ENCODE measurements at regions not wholly inside any gene's neighbourhood (a gene's known extent, or its start where the extent isn't known, plus 50 kb on each side); places are given as distances from the start of the nearest gene placed in this dataset.

DNA sequence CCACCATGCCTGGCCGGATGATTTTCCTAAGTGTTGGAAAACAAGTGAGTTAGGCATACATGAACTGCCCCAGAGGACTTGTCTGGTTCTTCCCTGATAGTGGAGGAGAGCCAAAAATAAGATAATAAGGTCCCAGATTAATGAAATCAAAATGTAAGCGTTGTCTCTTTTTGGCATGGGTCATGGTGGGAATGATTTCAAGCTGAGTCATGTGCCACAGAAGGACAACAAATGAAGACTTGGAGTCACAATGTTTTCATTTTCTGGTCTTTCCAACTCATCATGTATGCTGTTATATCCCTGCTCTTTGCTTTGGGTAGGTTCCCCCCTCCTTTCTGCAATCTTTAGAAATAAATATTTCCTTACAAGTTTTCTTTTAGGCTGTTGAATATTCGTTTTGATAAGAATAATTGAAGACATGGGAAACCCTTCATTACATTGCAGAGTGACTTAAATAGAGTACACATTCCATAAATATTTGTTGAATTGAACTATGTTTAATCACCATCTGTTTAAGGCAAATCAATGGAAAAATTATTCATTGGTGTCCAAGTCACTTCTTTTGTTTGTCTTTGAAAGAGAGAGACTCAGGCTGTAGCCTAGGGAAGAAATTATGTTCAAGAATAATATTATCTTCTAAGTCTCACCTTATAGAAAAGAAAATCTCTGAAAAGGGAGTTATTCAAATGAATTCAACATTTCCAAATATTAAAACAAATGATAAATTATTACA is 196.3 kb downstream of the CSNK1G3 start:
- Histone ChIP-seq H3K36me3 (no peaks in the 10 kb centered on the region), H3K27me3 (no peaks in the 10 kb centered on the region), H3K27ac (no peak overlapping the region), H3K9me3 (no peaks in the 10 kb centered on the region), H3K4me3 (no peak overlapping the region), H3K4me1 (peaks cover 14% of the 10 kb centered on the region)
- no peak for DNase-seq (ENCODE audit: low spot score in 2 of 2)
- 7% methylated on average over 3 of the region's 3 CpGs for WGBS
- no peak for TF ChIP-seq POLR2A (IDR thresholded peaks at IDR 0.05)
- no peak for TF ChIP-seq EP300 (IDR thresholded peaks at IDR 0.05)
- no peak for TF ChIP-seq POLR2AphosphoS5 (IDR thresholded peaks at IDR 0.05)
- TF ChIP-seq, protein P1, sequence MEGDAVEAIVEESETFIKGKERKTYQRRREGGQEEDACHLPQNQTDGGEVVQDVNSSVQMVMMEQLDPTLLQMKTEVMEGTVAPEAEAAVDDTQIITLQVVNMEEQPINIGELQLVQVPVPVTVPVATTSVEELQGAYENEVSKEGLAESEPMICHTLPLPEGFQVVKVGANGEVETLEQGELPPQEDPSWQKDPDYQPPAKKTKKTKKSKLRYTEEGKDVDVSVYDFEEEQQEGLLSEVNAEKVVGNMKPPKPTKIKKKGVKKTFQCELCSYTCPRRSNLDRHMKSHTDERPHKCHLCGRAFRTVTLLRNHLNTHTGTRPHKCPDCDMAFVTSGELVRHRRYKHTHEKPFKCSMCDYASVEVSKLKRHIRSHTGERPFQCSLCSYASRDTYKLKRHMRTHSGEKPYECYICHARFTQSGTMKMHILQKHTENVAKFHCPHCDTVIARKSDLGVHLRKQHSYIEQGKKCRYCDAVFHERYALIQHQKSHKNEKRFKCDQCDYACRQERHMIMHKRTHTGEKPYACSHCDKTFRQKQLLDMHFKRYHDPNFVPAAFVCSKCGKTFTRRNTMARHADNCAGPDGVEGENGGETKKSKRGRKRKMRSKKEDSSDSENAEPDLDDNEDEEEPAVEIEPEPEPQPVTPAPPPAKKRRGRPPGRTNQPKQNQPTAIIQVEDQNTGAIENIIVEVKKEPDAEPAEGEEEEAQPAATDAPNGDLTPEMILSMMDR (IDR thresholded peaks at IDR 0.05): no peak

DNA sequence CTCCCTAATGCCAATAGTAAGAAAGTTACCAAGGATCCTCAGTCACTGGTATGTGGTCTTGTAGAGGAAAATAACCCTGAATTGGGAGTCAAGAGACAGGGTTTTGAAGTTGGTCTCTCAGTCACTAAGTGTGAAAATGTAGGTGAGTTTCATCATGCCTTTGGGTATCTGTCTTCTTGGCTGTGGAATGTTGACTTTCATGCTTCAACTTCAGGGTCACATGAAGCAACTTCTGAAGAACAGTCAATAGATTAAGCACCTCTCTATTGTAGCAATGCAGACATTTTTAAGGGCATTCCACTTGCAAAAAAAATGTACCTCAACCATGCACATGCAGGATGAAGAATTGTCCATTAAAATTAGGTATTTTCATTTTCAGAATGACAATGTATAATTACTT is 194.6 kb downstream of the CSNK1G3 start:
- DNase-seq (ENCODE audit: low spot score in 2 of 2): no peak
- Histone ChIP-seq H3K9me3 (no peaks in the 10 kb centered on the region), H3K27me3 (no peaks in the 10 kb centered on the region), H3K4me3 (no peak overlapping the region), H3K4me1 (peaks cover 14% of the 10 kb centered on the region), H3K36me3 (no peaks in the 10 kb centered on the region), H3K27ac (no peak overlapping the region)
- no peak for TF ChIP-seq POLR2A (IDR thresholded peaks at IDR 0.05)
- TF ChIP-seq EP300 (IDR thresholded peaks at IDR 0.05): no peak
- no peak for TF ChIP-seq POLR2AphosphoS5 (IDR thresholded peaks at IDR 0.05)
- TF ChIP-seq, protein P1 (IDR thresholded peaks at IDR 0.05): no peak

DNA sequence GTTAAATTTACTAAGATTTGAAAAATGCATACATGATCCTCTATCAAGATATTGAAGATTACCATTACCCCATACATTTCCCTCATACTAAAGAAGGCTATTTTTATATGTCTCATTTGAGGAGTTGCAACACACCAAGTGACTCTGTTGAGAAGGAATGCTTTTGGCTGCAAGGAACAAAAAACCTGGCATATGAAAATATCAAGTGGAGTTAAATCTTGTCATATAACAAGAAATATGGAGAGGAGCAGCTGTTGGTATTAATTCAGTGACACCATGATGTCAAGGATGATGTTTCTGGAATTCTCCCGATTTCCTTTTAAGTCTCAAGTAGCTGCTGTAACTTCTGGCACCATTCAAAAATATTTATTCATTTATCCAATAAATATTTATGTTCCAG is 193.8 kb downstream of the CSNK1G3 start:
- 63% methylated on average over 1 of the region's 1 CpG for WGBS
- Histone ChIP-seq H3K9me3 (no peaks in the 10 kb centered on the region), H3K27me3 (no peaks in the 10 kb centered on the region), H3K27ac (no peak overlapping the region), H3K4me3 (no peak overlapping the region), H3K36me3 (no peaks in the 10 kb centered on the region), H3K4me1 (peaks cover 21% of the 10 kb centered on the region)
- TF ChIP-seq POLR2AphosphoS5 (IDR thresholded peaks at IDR 0.05) (no peak), POLR2A (IDR thresholded peaks at IDR 0.05) (no peak), EP300 (IDR thresholded peaks at IDR 0.05) (no peak)
- TF ChIP-seq, protein P1 (IDR thresholded peaks at IDR 0.05): no peak
- DNase-seq (ENCODE audit: low spot score in 2 of 2): no peak

DNA sequence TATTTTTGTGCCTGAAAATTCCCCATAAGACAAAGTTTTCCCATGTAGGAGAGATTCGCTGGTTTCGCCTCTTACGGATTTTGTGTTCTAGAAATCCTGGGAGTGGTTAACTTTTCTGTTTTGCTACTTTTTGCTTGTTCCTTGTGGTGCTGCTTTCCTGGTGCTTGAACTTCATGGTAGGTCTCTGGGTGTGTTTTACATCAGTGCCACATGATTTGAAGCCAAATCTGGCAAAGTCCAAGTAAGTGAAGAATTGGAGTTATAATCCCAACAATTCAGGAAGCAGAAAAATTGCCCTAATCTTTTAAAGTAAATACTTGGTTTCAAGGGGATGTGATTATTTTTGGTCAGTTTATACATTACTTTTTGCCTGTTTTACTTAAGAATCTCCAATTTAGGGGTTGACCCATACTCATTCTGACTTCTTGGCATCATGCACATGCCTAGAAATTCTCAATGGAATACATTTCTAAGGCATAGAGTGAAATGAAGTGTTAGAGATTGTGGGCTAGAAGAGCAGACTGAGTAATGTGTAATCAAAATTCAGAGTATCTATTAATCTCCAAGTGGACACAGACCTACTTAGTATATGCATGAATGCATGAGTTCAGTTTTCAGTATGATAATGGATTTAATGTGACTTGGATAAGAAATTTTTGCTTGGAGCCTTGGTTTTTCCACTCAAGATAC is 189.7 kb downstream of the CSNK1G3 start:
- Histone ChIP-seq H3K9me3 (no peaks in the 10 kb centered on the region), H3K4me1 (peaks cover 25% of the 10 kb centered on the region), H3K27me3 (no peaks in the 10 kb centered on the region), H3K36me3 (no peaks in the 10 kb centered on the region), H3K27ac (peak overlapping the region; percentile 63), H3K4me3 (no peak overlapping the region)
- DNase-seq (ENCODE audit: low spot score in 2 of 2): no peak
- 90% methylated on average over 3 of the region's 3 CpGs for WGBS
- TF ChIP-seq POLR2A (IDR thresholded peaks at IDR 0.05) (no peak), POLR2AphosphoS5 (IDR thresholded peaks at IDR 0.05) (no peak), EP300 (IDR thresholded peaks at IDR 0.05) (no peak)
- TF ChIP-seq, protein P1 (IDR thresholded peaks at IDR 0.05): no peak

DNA sequence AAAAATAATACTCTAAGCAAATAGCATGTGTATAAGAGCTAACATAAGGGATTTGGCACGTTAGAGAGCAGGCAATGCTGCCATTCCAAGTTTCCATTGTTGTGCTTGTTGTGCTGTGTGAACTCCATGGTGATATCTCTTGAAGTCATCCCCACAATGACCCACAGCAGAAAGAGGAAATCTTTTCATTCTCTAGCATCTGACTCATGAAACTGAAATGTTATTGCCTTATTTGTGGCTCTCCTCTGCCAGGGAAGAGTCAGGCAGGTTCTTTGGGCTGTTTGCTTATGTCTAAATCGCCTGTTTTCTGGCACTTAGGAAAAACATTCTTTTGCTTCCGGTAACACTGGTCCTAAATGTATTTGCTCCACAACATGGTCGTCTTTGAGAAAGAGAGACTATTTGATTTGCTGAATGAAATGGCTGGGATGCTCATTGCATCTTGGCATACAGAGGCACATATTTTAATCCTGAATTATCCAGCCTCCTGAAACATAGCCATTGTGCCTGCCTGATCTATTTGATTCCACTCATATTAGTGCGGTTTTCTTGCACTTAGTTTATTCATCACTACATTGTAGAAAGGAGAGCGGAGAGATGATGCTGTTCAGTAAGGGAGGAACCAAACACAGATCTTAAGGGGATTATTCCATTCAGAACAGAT is 188.8 kb downstream of the CSNK1G3 start:
- Histone ChIP-seq H3K4me3 (no peak overlapping the region), H3K27ac (peak overlapping the region; percentile 63), H3K9me3 (no peaks in the 10 kb centered on the region), H3K27me3 (no peaks in the 10 kb centered on the region), H3K36me3 (no peaks in the 10 kb centered on the region), H3K4me1 (peaks cover 29% of the 10 kb centered on the region)
- 28% methylated on average over 6 of the region's 6 CpGs for WGBS
- peak in 2 of 3 donors; percentile 42 to 65 for TF ChIP-seq POLR2AphosphoS5 (IDR thresholded peaks at IDR 0.05)
- TF ChIP-seq, protein P1 (IDR thresholded peaks at IDR 0.05): no peak
- TF ChIP-seq POLR2A (IDR thresholded peaks at IDR 0.05): no peak
- no peak for TF ChIP-seq EP300 (IDR thresholded peaks at IDR 0.05)
- peak in 1 of 2 donors; percentile 64 for DNase-seq (ENCODE audit: low spot score in 2 of 2)
